SK-N-SH (cell line): ENCODE measurements at regions not wholly inside any gene's neighbourhood (a gene's known extent, or its start where the extent isn't known, plus 50 kb on each side); places are given as distances from the start of the nearest gene placed in this dataset.

Source experiments
- CTCF ChIA-PET: fragments of 300-600, 350-600 bp; formaldehyde crosslinking; extraction: SDS; loops from one replicate; lab custom pipeline; 2021; lab: Yijun Ruan, JAX
- POLR2A ChIA-PET: fragments of 350-600 bp; sonication (Branson Sonifier 250); formaldehyde crosslinking; extraction: SDS; loops from one replicate; lab custom pipeline; 2020; ENCODE audit warnings: antibody characterized with exemption, inconsistent platforms; lab: Yijun Ruan, JAX
- DNase-seq: peaks from one replicate; pipeline ENCODE4 v3.0.0; 2012
- H2AFZ ChIP-seq: fragments of 200-600 bp; sonication (generic); 2 replicates; pipeline ENCODE4 v1.8.1; 2016; ENCODE audit warnings: antibody characterized with exemption, mild to moderate bottlenecking, low read depth
- H3F3A ChIP-seq: fragments of 200-600 bp; sonication (generic); replicated peaks from 2 replicates; pipeline ENCODE3; 2016; ENCODE audit warnings: antibody characterized with exemption, mild to moderate bottlenecking; ENCODE audit not compliant: insufficient read depth
- H3K27ac ChIP-seq, 2 experiments: fragments of 200-500 bp in 1 of 2; fragments of 200-600 bp in 1 of 2; sonication (Bioruptor generic) in 1 of 2; sonication (generic), shearing (Covaris generic) in 1 of 2; 2 replicates each; pipeline versions ENCODE4 v1.5.1 to v1.6.1; 2014 to 2016; ENCODE audit warnings: low read depth in 2 of 2, inconsistent platforms in 1 of 2, low read length in 1 of 2, mild to moderate bottlenecking in 1 of 2, mixed read lengths in 1 of 2
- H3K27me3 ChIP-seq: fragments of 200-600 bp; sonication (generic), shearing (Covaris generic); 2 replicates; pipeline ENCODE4 v1.6.1; 2016; ENCODE audit warnings: mixed run types; ENCODE audit not compliant: insufficient read depth
- H3K36me3 ChIP-seq, 2 experiments: fragments of 200-500 bp in 1 of 2; fragments of 200-600 bp in 1 of 2; sonication (Bioruptor generic) in 1 of 2; sonication (generic) in 1 of 2; replicated peaks in 1 of 2; 2 replicates each; pipeline versions ENCODE3 to v1.5.1; 2014 to 2016; ENCODE audit warnings: low read length in 1 of 2, mild to moderate bottlenecking in 1 of 2; ENCODE audit not compliant: insufficient read depth in 2 of 2, control insufficient read depth in 1 of 2
- H3K4me1 ChIP-seq, 2 experiments: fragments of 200-500 bp in 1 of 2; fragments of 200-600 bp in 1 of 2; sonication (Bioruptor generic) in 1 of 2; sonication (generic), shearing (Covaris generic) in 1 of 2; 2 replicates each; pipeline versions ENCODE4 v1.5.1 to v1.6.1; 2014 to 2016; ENCODE audit warnings: low read depth in 1 of 2, low read length in 1 of 2, mixed run types in 1 of 2; ENCODE audit not compliant: insufficient read depth in 2 of 2, control insufficient read depth in 1 of 2
- H3K4me2 ChIP-seq: fragments of 200-600 bp; sonication (generic), shearing (Covaris generic); 2 replicates; pipeline ENCODE4 v1.6.1; 2017; ENCODE audit warnings: mixed run types
- H3K4me3 ChIP-seq, 2 experiments: fragments of 200-500 bp in 1 of 2; fragments of 200-600 bp in 1 of 2; sonication (Bioruptor generic) in 1 of 2; sonication (generic), shearing (Covaris generic) in 1 of 2; 2 replicates each; pipeline versions ENCODE4 v1.5.1 to v1.8.1; 2014 to 2016; ENCODE audit warnings: low read depth in 2 of 2, inconsistent platforms in 1 of 2, low read length in 1 of 2, mild to moderate bottlenecking in 1 of 2, mixed read lengths in 1 of 2, moderate library complexity in 1 of 2
- H3K79me2 ChIP-seq: fragments of 200-600 bp; sonication (generic); 2 replicates; pipeline ENCODE4 v1.8.1; 2017; ENCODE audit warnings: mild to moderate bottlenecking; ENCODE audit not compliant: insufficient read depth
- H3K9ac ChIP-seq: fragments of 200-600 bp; sonication (generic); 2 replicates; pipeline ENCODE4 v1.6.1; 2017; ENCODE audit warnings: mixed run types
- H3K9me2 ChIP-seq: fragments of 200-600 bp; sonication (generic); 2 replicates; pipeline ENCODE4 v1.6.1; 2017; ENCODE audit warnings: mixed run types
- H3K9me3 ChIP-seq: fragments of 200-600 bp; sonication (generic); 2 replicates; pipeline ENCODE4 v1.6.1; 2017; ENCODE audit warnings: mixed run types, mild to moderate bottlenecking, moderate library complexity
- H4K20me1 ChIP-seq: fragments of 200-600 bp; sonication (generic); 2 replicates; pipeline ENCODE4 v1.6.1; 2017; ENCODE audit warnings: mild to moderate bottlenecking, mixed run types; ENCODE audit not compliant: insufficient read depth
- GATA2 ChIP-seq: sonication (generic); formaldehyde crosslinking; IDR thresholded peaks from 2 replicates; pipeline ENCODE4 v1.5.0; 2020; ENCODE audit warnings: mild to moderate bottlenecking, missing genetic modification reagents
- JUND ChIP-seq: IDR thresholded peaks from 2 replicates; pipeline ENCODE4 v1.4.0; 2012
- MXI1 ChIP-seq: IDR thresholded peaks from 2 replicates; pipeline ENCODE4 v1.6.1; 2012; ENCODE audit warnings: mild to moderate bottlenecking, low read depth, low read length, improper control_type of control experiment
- POLR2AphosphoS5 ChIP-seq: IDR thresholded peaks from 2 replicates; pipeline ENCODE4 v1.6.1; 2012; ENCODE audit warnings: low read depth, low read length
- WGBS: methylation state at CpG from one replicate; pipeline ENCODE4 v1.1.6; 2017; ENCODE audit warnings: low lambda C conversion rate; 5-methylcytosine and 5-hydroxymethylcytosine counted together
- TF ChIP-seq, protein P1 (sequence below): IDR thresholded peaks from 2 replicates; pipeline ENCODE4; 2012
- TF ChIP-seq, protein P2 (sequence below): fragments of 150-350 bp; IDR thresholded peaks from 2 replicates; pipeline ENCODE4 v1.6.1; 2017; ENCODE audit warnings: antibody characterized with exemption, low read length, low read depth, borderline replicate concordance
- TF ChIP-seq, protein P3 (sequence below): fragments of 200-600 bp; sonication (generic); IDR thresholded peaks from 2 replicates; pipeline ENCODE4 v1.6.1; 2017; ENCODE audit warnings: antibody characterized with exemption, mild to moderate bottlenecking, moderate library complexity

DNA sequence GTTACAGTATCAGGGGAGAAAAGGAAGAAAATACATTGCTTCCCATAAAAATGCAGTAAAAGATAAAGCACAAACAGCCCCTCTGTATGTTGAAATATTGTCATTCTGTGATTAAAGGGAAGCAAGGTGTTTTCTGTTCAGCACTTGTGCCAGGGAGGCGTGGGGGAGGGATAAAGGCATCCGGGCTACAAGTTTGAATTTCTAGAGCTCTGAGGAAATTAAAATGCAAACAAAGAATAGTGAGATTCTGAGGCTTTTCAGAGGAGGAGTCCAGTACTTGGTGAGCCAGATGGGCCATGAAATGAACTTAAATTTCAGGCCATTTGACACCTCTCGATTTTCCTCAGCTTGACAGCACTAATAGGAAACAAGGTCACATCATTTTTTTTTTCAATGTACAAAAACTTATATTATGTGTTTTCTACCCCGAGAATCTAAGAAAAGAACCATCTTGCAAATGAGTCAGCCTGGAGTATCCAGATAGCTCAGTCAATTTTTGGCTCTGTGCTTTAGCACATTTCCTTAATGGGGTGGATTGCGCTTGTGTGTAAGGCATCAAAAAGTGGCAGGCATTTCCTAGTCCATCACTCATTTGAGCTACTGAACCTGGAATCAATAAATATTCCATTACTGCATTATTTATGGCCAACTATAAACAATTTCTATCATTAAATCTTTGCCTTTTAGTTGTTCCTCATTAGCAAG lies 640.8 kb upstream of the TBL1XR1 start:
- H3K79me2 ChIP-seq: no peaks in the 10 kb centered on the region
- no peak overlapping the region for H3K4me3 ChIP-seq
- no peaks in the 10 kb centered on the region for H4K20me1 ChIP-seq
- H3K36me3 ChIP-seq: no peaks in the 10 kb centered on the region
- ChIA-PET POLR2A (no interaction called here), CTCF (interaction anchor here (2.0 kb wide), 1 partner anchor 11 kb away, joined by 5 read pairs; no protein-coding TSS in a partner anchor)
- peaks cover 12% of the 10 kb centered on the region for H3F3A ChIP-seq
- TF ChIP-seq MXI1: no peak
- TF ChIP-seq, protein P1, sequence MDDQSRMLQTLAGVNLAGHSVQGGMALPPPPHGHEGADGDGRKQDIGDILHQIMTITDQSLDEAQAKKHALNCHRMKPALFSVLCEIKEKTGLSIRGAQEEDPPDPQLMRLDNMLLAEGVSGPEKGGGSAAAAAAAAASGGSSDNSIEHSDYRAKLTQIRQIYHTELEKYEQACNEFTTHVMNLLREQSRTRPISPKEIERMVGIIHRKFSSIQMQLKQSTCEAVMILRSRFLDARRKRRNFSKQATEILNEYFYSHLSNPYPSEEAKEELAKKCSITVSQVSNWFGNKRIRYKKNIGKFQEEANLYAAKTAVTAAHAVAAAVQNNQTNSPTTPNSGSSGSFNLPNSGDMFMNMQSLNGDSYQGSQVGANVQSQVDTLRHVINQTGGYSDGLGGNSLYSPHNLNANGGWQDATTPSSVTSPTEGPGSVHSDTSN: peak; percentile 12; the same call in 1 of the 2 replicates
- H3K9me2 ChIP-seq: no peaks in the 10 kb centered on the region
- no peak overlapping the region for H2AFZ ChIP-seq
- WGBS: 90% methylated on average over 5 of the region's 5 CpGs
- H3K4me1 ChIP-seq: peaks cover 19 to 28% of the 10 kb centered on the region in 2 experiments
- H3K4me2 ChIP-seq: no peak overlapping the region
- H3K27ac ChIP-seq: peak overlapping the region in 1 of 2 experiments; percentile 47; a peak in 1 of 4 replicates
- H3K9ac ChIP-seq: no peak overlapping the region
- H3K9me3 ChIP-seq: no peaks in the 10 kb centered on the region
- DNase-seq: no peak
- no peaks in the 10 kb centered on the region for H3K27me3 ChIP-seq

DNA sequence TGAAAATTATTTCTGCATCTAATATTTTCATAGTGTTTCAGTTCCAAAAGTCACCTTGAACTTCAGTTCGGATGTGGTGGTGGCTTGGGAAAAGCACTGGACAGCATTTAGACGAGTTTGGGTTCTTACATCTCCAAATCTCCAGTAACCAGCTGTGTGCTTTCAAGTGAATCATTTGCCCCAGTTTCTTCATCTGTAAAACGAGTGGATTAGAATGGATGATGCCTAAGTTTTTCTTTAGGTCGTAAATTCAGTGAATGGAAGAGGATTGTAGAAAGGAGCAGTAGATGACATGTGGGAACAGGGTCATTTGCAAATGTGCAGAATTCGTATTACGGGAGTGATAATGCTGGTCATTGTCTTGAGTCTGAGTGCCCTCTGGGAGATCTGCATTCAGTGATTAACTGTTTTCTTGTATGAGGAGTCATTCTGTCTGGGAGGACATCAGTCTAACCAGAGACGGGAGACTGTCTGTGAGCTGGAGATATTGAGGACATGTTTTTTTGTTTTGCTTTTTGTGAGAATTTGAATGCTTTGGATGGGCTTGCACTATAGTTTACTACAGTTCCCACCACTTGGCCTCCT lies 641.6 kb upstream of the TBL1XR1 start:
- CTCF ChIA-PET: interaction anchor here (2.0 kb wide), 1 partner anchor 12 kb away, joined by 5 read pairs; no protein-coding TSS in a partner anchor
- no peak for DNase-seq
- WGBS: 90% methylated on average over 7 of the region's 7 CpGs
- H3K36me3 ChIP-seq: no peaks in the 10 kb centered on the region
- no peaks in the 10 kb centered on the region for H3K9me2 ChIP-seq
- no peak overlapping the region for H3K9ac ChIP-seq
- no peak overlapping the region for H2AFZ ChIP-seq
- no peaks in the 10 kb centered on the region for H3K79me2 ChIP-seq
- no peaks in the 10 kb centered on the region for H3K27me3 ChIP-seq
- peaks cover 12 to 22% of the 10 kb centered on the region in 2 experiments; a peak in 3 of 4 replicates for H3K4me1 ChIP-seq
- H3K9me3 ChIP-seq: no peaks in the 10 kb centered on the region
- H4K20me1 ChIP-seq: no peaks in the 10 kb centered on the region
- POLR2A ChIA-PET: no interaction called here
- H3K4me2 ChIP-seq: no peak overlapping the region
- TF ChIP-seq, protein P2, sequence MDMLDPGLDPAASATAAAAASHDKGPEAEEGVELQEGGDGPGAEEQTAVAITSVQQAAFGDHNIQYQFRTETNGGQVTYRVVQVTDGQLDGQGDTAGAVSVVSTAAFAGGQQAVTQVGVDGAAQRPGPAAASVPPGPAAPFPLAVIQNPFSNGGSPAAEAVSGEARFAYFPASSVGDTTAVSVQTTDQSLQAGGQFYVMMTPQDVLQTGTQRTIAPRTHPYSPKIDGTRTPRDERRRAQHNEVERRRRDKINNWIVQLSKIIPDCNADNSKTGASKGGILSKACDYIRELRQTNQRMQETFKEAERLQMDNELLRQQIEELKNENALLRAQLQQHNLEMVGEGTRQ: no peak
- TF ChIP-seq GATA2 (CRISPR knock-in tag) (no peak), POLR2AphosphoS5 (no peak), JUND (no peak), MXI1 (no peak)
- TF ChIP-seq, protein P3, sequence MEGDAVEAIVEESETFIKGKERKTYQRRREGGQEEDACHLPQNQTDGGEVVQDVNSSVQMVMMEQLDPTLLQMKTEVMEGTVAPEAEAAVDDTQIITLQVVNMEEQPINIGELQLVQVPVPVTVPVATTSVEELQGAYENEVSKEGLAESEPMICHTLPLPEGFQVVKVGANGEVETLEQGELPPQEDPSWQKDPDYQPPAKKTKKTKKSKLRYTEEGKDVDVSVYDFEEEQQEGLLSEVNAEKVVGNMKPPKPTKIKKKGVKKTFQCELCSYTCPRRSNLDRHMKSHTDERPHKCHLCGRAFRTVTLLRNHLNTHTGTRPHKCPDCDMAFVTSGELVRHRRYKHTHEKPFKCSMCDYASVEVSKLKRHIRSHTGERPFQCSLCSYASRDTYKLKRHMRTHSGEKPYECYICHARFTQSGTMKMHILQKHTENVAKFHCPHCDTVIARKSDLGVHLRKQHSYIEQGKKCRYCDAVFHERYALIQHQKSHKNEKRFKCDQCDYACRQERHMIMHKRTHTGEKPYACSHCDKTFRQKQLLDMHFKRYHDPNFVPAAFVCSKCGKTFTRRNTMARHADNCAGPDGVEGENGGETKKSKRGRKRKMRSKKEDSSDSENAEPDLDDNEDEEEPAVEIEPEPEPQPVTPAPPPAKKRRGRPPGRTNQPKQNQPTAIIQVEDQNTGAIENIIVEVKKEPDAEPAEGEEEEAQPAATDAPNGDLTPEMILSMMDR: no peak
- peaks cover 12% of the 10 kb centered on the region for H3F3A ChIP-seq
- no peak overlapping the region; a peak in 1 of 4 replicates for H3K27ac ChIP-seq
- no peak overlapping the region for H3K4me3 ChIP-seq
